C1 segment of cervical spinal cord (tissue), 14 donors: ENCODE measurements at regions not wholly inside any gene's neighbourhood (a gene's known extent, or its start where the extent isn't known, plus 50 kb on each side); places are given as distances from the start of the nearest gene placed in this dataset.
"Not testable (repeated sequence)": the region's sequence is repeated elsewhere in the genome, so short reads cannot be mapped to it uniquely, and the experiment has no call there.

Experiments used
- DNase-seq, 14 donors: peaks; one replicate each; lab custom pipeline; 2025; lab: John Stamatoyannopoulos, UW

- peak in 2 of 14 donors; percentile 10 to 29 for DNase-seq
Measured at GRCh38 chr10:3350617-3351258, 178.2 kb upstream of the PITRM1 start.

- no peak for DNase-seq
Measured at GRCh38 chr10:3350205-3350604, 177.6 kb upstream of the PITRM1 start.

- no peak for DNase-seq
Measured at GRCh38 chr10:3348564-3348963, 176.0 kb upstream of the PITRM1 start.

GRCh38 chr10:3347413-3348182 lies 175.0 kb upstream of the PITRM1 start:
- DNase-seq, result no peak

- DNase-seq, result peak in 1 of 14 donors; percentile 48
Measured at GRCh38 chr10:3346851-3347250, 174.3 kb upstream of the PITRM1 start.

GRCh38 chr10:3342771-3343170 lies 170.2 kb upstream of the PITRM1 start:
- DNase-seq, result no peak

- DNase-seq, result no peak
Measured at GRCh38 chr10:3340127-3340730, 167.6 kb upstream of the PITRM1 start.

GRCh38 chr10:3339531-3339950 lies 167.0 kb upstream of the PITRM1 start:
- DNase-seq, result peak in 1 of 14 donors; percentile 6

- no peak for DNase-seq
Measured at GRCh38 chr10:3339121-3339520, 166.5 kb upstream of the PITRM1 start.

GRCh38 chr10:3337741-3338140 lies 165.2 kb upstream of the PITRM1 start:
- no peak for DNase-seq

GRCh38 chr10:3336673-3337293 lies 164.2 kb upstream of the PITRM1 start:
- no peak for DNase-seq

- no peak for DNase-seq
Measured at GRCh38 chr10:3333426-3333825, 160.8 kb upstream of the PITRM1 start.

GRCh38 chr10:3331690-3332230 lies 159.2 kb upstream of the PITRM1 start:
- DNase-seq, result no peak

- no peak for DNase-seq
Measured at GRCh38 chr10:3331187-3331586, 158.6 kb upstream of the PITRM1 start.

GRCh38 chr10:3330663-3331062 lies 158.1 kb upstream of the PITRM1 start:
- DNase-seq, result peak in 2 of 14 donors; percentile 25 to 30

GRCh38 chr10:3325954-3326750 lies 153.6 kb upstream of the PITRM1 start:
- no peak for DNase-seq

- DNase-seq, result no peak
Measured at GRCh38 chr10:3324612-3325038, 152.0 kb upstream of the PITRM1 start.

- DNase-seq, result peak in 1 of 14 donors; percentile 3
Measured at GRCh38 chr10:3323865-3324498, 151.4 kb upstream of the PITRM1 start.

- no peak for DNase-seq
Measured at GRCh38 chr10:3321123-3321522, 148.5 kb upstream of the PITRM1 start.

GRCh38 chr10:3319811-3320226 lies 147.2 kb upstream of the PITRM1 start:
- DNase-seq, result no peak

GRCh38 chr10:3318480-3318807 lies 145.9 kb upstream of the PITRM1 start:
- DNase-seq, result not testable (repeated sequence)
